ENCODE measurements at regions not wholly inside any gene's neighbourhood (a gene's known extent, or its start where the extent isn't known, plus 50 kb on each side); places are given as distances from the start of the nearest gene placed in this dataset.

- TF ChIP-seq REST (IDR thresholded peaks at IDR 0.05; ENCODE audit: low read depth) (no peak), TCF12 (IDR thresholded peaks at IDR 0.05; ENCODE audit: low read depth) (no peak), EGR1 (IDR thresholded peaks at IDR 0.05) (no peak), ZBTB7A (IDR thresholded peaks at IDR 0.05; ENCODE audit: low read depth) (no peak)
These were observed 54.9 kb upstream of the BZW1 start for GRCh38 chr2:200756618-200757321.
